NCI-H524 (cell line): ENCODE measurements at regions not wholly inside any gene's neighbourhood (a gene's known extent, or its start where the extent isn't known, plus 50 kb on each side); places are given as distances from the start of the nearest gene placed in this dataset.
A peak's percentile ranks its signal among the peaks of the same experiment; 100 is the strongest.

Experiments
- DNase-seq, 2 experiments: peaks; one replicate each; lab custom pipeline; 2025; lab: John Stamatoyannopoulos, UW

DNA sequence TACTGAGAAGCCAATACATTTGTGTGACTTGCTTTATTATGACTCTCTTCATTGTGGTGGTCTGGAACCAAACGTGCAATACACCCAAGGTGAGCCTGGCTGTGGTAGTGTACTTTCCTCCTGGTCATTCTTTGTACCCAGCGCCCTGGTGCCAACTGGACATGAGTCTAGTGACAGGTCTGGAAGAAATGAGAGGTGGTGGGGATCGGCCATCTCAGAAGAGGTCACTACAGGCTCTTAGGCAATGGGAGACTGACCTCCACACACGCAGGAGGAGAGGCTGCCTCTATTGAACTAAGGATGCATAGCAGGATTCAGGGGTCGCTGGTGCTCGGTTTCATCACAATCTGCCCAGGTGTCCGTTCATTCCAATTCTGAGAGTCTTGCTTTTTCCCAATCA lies 56.4 kb upstream of the RTL6 start:
- DNase-seq = no peak

DNA sequence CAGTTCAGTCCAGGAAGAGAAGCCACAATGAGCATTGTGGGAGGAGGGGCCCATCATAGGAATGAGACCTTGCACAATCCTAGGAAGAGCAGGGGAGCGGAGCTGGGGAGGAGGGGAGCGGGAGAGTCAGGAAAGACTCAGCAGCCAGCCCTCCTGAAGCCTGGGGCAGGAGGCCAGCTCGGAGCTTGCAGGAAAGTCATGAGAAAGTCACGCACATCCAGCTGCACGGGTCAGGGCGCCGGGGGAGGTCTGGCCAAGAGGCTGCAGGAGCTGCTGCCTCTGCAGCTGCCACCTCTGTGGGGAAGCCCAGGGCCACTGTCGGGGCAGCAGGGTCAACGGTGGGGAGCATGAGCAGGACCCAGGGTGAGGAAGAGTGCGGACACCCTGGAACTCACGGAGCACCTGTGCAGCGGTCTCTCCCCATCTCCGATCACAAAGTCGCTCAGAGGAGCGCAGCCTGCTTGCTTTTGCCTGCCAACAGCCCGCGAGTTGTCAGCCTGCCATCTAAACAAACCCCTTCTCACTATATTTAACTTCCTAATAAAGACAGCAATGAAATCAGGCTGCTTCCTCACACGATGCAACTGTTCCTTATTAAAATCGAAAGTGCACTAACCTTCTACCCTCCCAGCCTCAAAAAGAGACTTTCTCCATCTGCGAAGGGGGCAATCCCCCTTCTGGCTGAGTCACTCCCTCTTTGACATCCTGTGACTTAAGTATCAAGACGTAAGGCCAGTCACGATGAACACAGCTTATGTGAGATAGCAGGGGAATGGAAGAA lies 52.9 kb upstream of the RTL6 start:
- no peak for DNase-seq

GRCh38 chr22:44549701-44550100 lies 51.7 kb upstream of the RTL6 start:
- peak in 1 of 2 experiments; percentile 55 for DNase-seq

DNA sequence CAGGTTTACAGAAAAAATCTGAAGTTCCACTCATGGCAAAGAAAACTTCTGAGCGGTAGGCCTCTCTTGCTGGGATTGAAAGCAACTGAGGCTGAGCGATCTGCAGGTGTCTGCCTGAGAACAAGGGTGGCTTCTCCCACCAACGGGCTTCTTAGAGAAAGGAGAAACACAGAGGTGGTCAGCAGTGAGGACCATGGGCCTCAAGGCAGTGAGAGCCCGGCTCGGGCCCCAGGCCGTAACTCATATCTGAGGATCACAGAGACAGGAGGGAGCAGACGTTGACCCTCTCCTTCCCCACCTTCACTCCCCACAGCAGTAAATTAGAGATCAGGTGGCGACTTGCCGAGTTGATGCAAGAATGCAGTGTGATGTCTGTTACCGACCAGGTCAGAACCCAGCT lies 50.9 kb upstream of the RTL6 start:
- no peak for DNase-seq
